K562 (cell line): ENCODE measurements at regions not wholly inside any gene's neighbourhood (a gene's known extent, or its start where the extent isn't known, plus 50 kb on each side); places are given as distances from the start of the nearest gene placed in this dataset.

Experiments used
- ATAC-seq: fragments of 200-7000 bp; cut with Tn5 transposase; 3 replicates; pipeline ENCODE4 v1.9.1; 2020; ENCODE audit warnings: moderate library complexity
- BruUV-seq: library from RNA; stranded (reverse); fragments of 400-500 nt; replicated peaks from 2 replicates; lab custom pipeline; 2021; lab: Mats Ljungman, UMichigan
- CTCF ChIA-PET: fragments of 300-600 bp; formaldehyde crosslinking; extraction: SDS; loops from one replicate; lab custom pipeline; 2021; ENCODE audit warnings: low intra/inter-chr PET ratio; lab: Yijun Ruan, JAX
- POLR2A ChIA-PET: fragments of 300-600, 350-650 bp; sonication (Branson Sonifier 250); formaldehyde crosslinking; extraction: SDS; loops from one replicate; lab custom pipeline; 2021; ENCODE audit warnings: antibody characterized with exemption, inconsistent platforms; lab: Yijun Ruan, JAX
- DNase-seq, 4 experiments: peaks; one replicate each; pipeline versions ENCODE4 v3.0.0 to v3.0.0-alpha.2; 2011 to 2018; ENCODE audit warnings: low spot score in 3 of 4, mixed read lengths in 3 of 4; ENCODE audit errors: extremely low read depth in 1 of 4
- FAIRE-seq: peaks from 2 replicates; lab custom pipeline; 2011; peaks lifted over from hg19 to GRCh38; lab: Jason Lieb, UNC
- H2AFZ ChIP-seq: 2 replicates; pipeline ENCODE4 v1.6.0; 2011; ENCODE audit warnings: low read depth, low read length, control low read depth, inconsistent platforms
- H3K27ac ChIP-seq: fragments of 200-600 bp; 3 replicates; pipeline ENCODE4 v1.8.0; 2011; ENCODE audit warnings: low read depth, mild to moderate bottlenecking, control low read depth, inconsistent platforms, low read length, moderate library complexity, mixed read lengths; ENCODE audit errors: extremely low read depth
- H3K27me3 ChIP-seq, 2 experiments: fragments of 300-600 bp in 1 of 2; 2 replicates in 1 of 2; 3 replicates in 1 of 2; pipeline versions ENCODE4 v1.6.0 to v1.8.0; 2011; ENCODE audit warnings: inconsistent platforms in 2 of 2, low read length in 2 of 2, mild to moderate bottlenecking in 1 of 2, mixed read lengths in 1 of 2, moderate library complexity in 1 of 2; ENCODE audit not compliant: control insufficient read depth in 2 of 2, insufficient read depth in 2 of 2
- H3K36me3 ChIP-seq: fragments of 300-600 bp; 3 replicates; pipeline ENCODE4 v1.8.0; 2011; ENCODE audit warnings: mild to moderate bottlenecking, low read length, inconsistent platforms; ENCODE audit not compliant: control insufficient read depth, insufficient read depth
- H3K4me1 ChIP-seq, 2 experiments: fragments of 200-600 bp in 1 of 2; replicated peaks in 1 of 2; 2 replicates in 1 of 2; 3 replicates in 1 of 2; pipeline versions ENCODE4 v1.5.1 to v1.8.0; 2011; ENCODE audit warnings: inconsistent platforms in 2 of 2, low read length in 2 of 2, mild to moderate bottlenecking in 1 of 2, mixed read lengths in 1 of 2, moderate library complexity in 1 of 2; ENCODE audit not compliant: control insufficient read depth in 2 of 2, insufficient read depth in 2 of 2
- H3K4me2 ChIP-seq: 2 replicates; pipeline ENCODE4 v1.6.1; 2011; ENCODE audit warnings: low read length, control low read depth, inconsistent platforms, mixed read lengths; ENCODE audit not compliant: insufficient read depth
- H3K4me3 ChIP-seq: fragments of 200-600 bp; sonication (generic), shearing (Covaris generic); 2 replicates; pipeline ENCODE4 v1.5.1; 2016; ENCODE audit warnings: control low read depth, inconsistent platforms
- H3K79me2 ChIP-seq: fragments of 200-600 bp; 3 replicates; pipeline ENCODE4 v1.8.0; 2011; ENCODE audit warnings: low read length, inconsistent platforms; ENCODE audit not compliant: control insufficient read depth, insufficient read depth
- H3K9ac ChIP-seq, 2 experiments: 2 replicates each; pipeline versions ENCODE4 v1.6.0 to v1.6.1; 2011; ENCODE audit warnings: low read depth in 2 of 2, low read length in 2 of 2, control low read depth in 1 of 2, inconsistent platforms in 1 of 2, mild to moderate bottlenecking in 1 of 2, mixed read lengths in 1 of 2; ENCODE audit not compliant: insufficient read depth in 1 of 2
- H3K9me1 ChIP-seq: one replicate; pipeline ENCODE4 v1.6.0; 2011; ENCODE audit warnings: inconsistent platforms, mild to moderate bottlenecking, low read length, moderate library complexity; ENCODE audit not compliant: control insufficient read depth, insufficient read depth
- H3K9me3 ChIP-seq: replicated peaks from 2 replicates; pipeline ENCODE4 v1.5.1; 2011; ENCODE audit warnings: low read depth, low read length, inconsistent platforms; ENCODE audit not compliant: control insufficient read depth, insufficient read depth
- H4K20me1 ChIP-seq: replicated peaks from 2 replicates; pipeline ENCODE4 v1.6.1; 2011; ENCODE audit warnings: low read length, inconsistent platforms, mixed read lengths; ENCODE audit not compliant: control insufficient read depth, insufficient read depth
- ATF4 ChIP-seq: fragments of 450-650 bp; formaldehyde crosslinking; IDR thresholded peaks from 2 replicates; pipeline ENCODE4 v1.4.0; 2022; ENCODE audit warnings: mild to moderate bottlenecking, moderate library complexity
- BRD4 ChIP-seq: fragments of 200-600 bp; sonication (generic); IDR thresholded peaks from 2 replicates; pipeline ENCODE4 v1.6.1; 2017; ENCODE audit warnings: inconsistent platforms
- CREM ChIP-seq: IDR thresholded peaks from 2 replicates; pipeline ENCODE4 v1.6.1; 2014; ENCODE audit warnings: antibody characterized with exemption, low read depth
- EZH2 ChIP-seq: IDR thresholded peaks from 2 replicates; pipeline ENCODE4 v1.6.1; 2012; ENCODE audit warnings: low read depth, mild to moderate bottlenecking, inconsistent platforms, low read length, borderline replicate concordance
- HDAC3 ChIP-seq: fragments of 450-650 bp; IDR thresholded peaks from 2 replicates; pipeline ENCODE4 v1.6.1; 2018; ENCODE audit warnings: borderline replicate concordance, mild to moderate bottlenecking, moderate library complexity; ENCODE audit not compliant: partially characterized antibody
- ILK ChIP-seq: fragments of 450-650 bp; IDR thresholded peaks from 2 replicates; pipeline ENCODE4 v1.6.1; 2016; ENCODE audit warnings: missing genetic modification characterization, low read depth, mild to moderate bottlenecking, missing compliant biosample characterization, moderate library complexity, borderline replicate concordance
- KLF1 ChIP-seq: fragments of 450-650 bp; IDR thresholded peaks from 2 replicates; pipeline ENCODE4 v1.6.1; 2016; ENCODE audit warnings: missing genetic modification characterization, missing compliant biosample characterization
- MCM3 ChIP-seq: fragments of 450-650 bp; IDR thresholded peaks from 2 replicates; pipeline ENCODE4 v1.6.1; 2016
- MLLT1 ChIP-seq, 2 experiments: fragments of 450-650 bp; IDR thresholded peaks; 2 replicates each; pipeline ENCODE4 v1.6.1; 2016
- MTA2 ChIP-seq: fragments of 450-650 bp; IDR thresholded peaks from 2 replicates; pipeline ENCODE4 v1.6.1; 2016; ENCODE audit warnings: low read depth
- SIX5 ChIP-seq, 2 experiments: IDR thresholded peaks; 2 replicates each; pipeline ENCODE4 v1.6.1; 2011; ENCODE audit warnings: low read length in 2 of 2, borderline replicate concordance in 1 of 2, low read depth in 1 of 2, mild to moderate bottlenecking in 1 of 2, moderate library complexity in 1 of 2; ENCODE audit not compliant: insufficient read depth in 1 of 2
- SMARCA5 ChIP-seq: fragments of 450-650 bp; IDR thresholded peaks from 2 replicates; pipeline ENCODE4 v1.6.1; 2016
- SREBF1 ChIP-seq: fragments of 150-350 bp; IDR thresholded peaks from 2 replicates; pipeline ENCODE4 v1.6.1; 2014; ENCODE audit warnings: antibody characterized with exemption, low read depth, low read length, borderline replicate concordance
- TCFL5 ChIP-seq: fragments of 250-450 bp; sonication (Bioruptor Pico); conservative IDR thresholded peaks from 2 replicates; pipeline ENCODE4 v1.6.1; 2021; ENCODE audit warnings: mild to moderate bottlenecking, moderate library complexity, matching md5 sums
- ZBED1 ChIP-seq: IDR thresholded peaks from 2 replicates; pipeline ENCODE4 v1.6.1; 2014
- ZNF3 ChIP-seq: fragments of 250-450 bp; sonication (Bioruptor Pico); IDR thresholded peaks from 2 replicates; pipeline ENCODE4 v1.5.0; 2021; ENCODE audit warnings: mild to moderate bottlenecking, moderate library complexity
- ZNF431 ChIP-seq: sonication (generic); formaldehyde crosslinking; IDR thresholded peaks from 2 replicates; pipeline ENCODE4 v1.8.0; 2022; ENCODE audit warnings: mild to moderate bottlenecking, missing genetic modification reagents
- WGBS: fragments of 100-300 bp; shearing (Covaris generic); methylation state at CpG from one replicate; pipeline ENCODE4 v1.1.6; 2016; ENCODE audit warnings: low coverage, mixed read lengths; ENCODE audit not compliant: insufficient coverage; ENCODE audit errors: missing lambda C conversion rate; 5-methylcytosine and 5-hydroxymethylcytosine counted together
- in situ Hi-C: fragments of 300-500 bp; cut with MboI; formaldehyde crosslinking; loops from 4 replicates; pipeline ENCODE4 v1.15.0; 2018; ENCODE audit warnings: inconsistent platforms, mixed read lengths
- intact Hi-C: fragments of 100-400 bp; cut with micrococcal nuclease; formaldehyde crosslinking; loops from 2 replicates; pipeline ENCODE4 v1.14.2; 2022
- TF ChIP-seq, protein P1 (sequence below), 2 experiments: fragments of 200-800 bp in 1 of 2; sonication (Bioruptor generic) in 1 of 2; sonication (generic) in 1 of 2; formaldehyde crosslinking in 1 of 2; IDR thresholded peaks in 1 of 2; conservative IDR thresholded peaks in 1 of 2; 2 replicates each; pipeline versions ENCODE4 v1.5.0 to v1.6.1; 2016 to 2020; ENCODE audit warnings: missing compliant biosample characterization in 1 of 2, missing genetic modification characterization in 1 of 2, missing genetic modification reagents in 1 of 2

GRCh38 chr13:73225990-73226389 is 167.2 kb downstream of the KLF5 start:
- intact Hi-C loops (no loop called here), in situ Hi-C loops (no loop called here)
- H3K4me2 ChIP-seq, result no peak overlapping the region
- ATAC-seq, result no peak
- ChIA-PET POLR2A (interaction anchor here (0.6 kb wide), 1 partner anchor 61 kb away, joined by 3 read pairs; no protein-coding TSS in a partner anchor), CTCF (no interaction called here)
- no peak overlapping the region for H2AFZ ChIP-seq
- H3K4me3 ChIP-seq, result no peak overlapping the region
- DNase-seq, result no peak
- H3K9me3 ChIP-seq, result no peaks in the 10 kb centered on the region
- H3K79me2 ChIP-seq, result no peaks in the 10 kb centered on the region
- BruUV-seq, result no TSS peak
- 0% methylated on average over 1 of the region's 1 CpG for WGBS
- H4K20me1 ChIP-seq, result no peaks in the 10 kb centered on the region
- H3K4me1 ChIP-seq, result no peaks in the 10 kb centered on the region
- no peaks in the 10 kb centered on the region for H3K36me3 ChIP-seq
- TF ChIP-seq ILK (tag) (no peak), SMARCA5 (no peak), HDAC3 (no peak), MTA2 (no peak), TCFL5 (no peak), ZNF431 (CRISPR knock-in tag) (no peak), BRD4 (no peak), MCM3 (no peak), ATF4 (no peak), ZBED1 (no peak), KLF1 (tag) (no peak), SREBF1 (no peak), SIX5 (IDR thresholded peaks at IDR 0.05; ENCODE audit: borderline replicate concordance in 1 of 2, insufficient read depth in 1 of 2, low read depth in 1 of 2, low read length in 2 of 2) (no peak), ZNF3 (CRISPR knock-in tag) (no peak), EZH2 (no peak), CREM (no peak), MLLT1 (IDR thresholded peaks at IDR 0.05) (no peak)
- TF ChIP-seq, protein P1, sequence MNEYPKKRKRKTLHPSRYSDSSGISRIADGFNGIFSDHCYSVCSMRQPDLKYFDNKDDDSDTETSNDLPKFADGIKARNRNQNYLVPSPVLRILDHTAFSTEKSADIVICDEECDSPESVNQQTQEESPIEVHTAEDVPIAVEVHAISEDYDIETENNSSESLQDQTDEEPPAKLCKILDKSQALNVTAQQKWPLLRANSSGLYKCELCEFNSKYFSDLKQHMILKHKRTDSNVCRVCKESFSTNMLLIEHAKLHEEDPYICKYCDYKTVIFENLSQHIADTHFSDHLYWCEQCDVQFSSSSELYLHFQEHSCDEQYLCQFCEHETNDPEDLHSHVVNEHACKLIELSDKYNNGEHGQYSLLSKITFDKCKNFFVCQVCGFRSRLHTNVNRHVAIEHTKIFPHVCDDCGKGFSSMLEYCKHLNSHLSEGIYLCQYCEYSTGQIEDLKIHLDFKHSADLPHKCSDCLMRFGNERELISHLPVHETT (CRISPR knock-in tag; conservative IDR thresholded peaks at IDR 0.05 in 1 of 2, IDR thresholded peaks at IDR 0.05 in 1 of 2), result no peak
- H3K27ac ChIP-seq, result no peak overlapping the region
- H3K9ac ChIP-seq, result no peak overlapping the region
- no peak for FAIRE-seq
- H3K9me1 ChIP-seq, result no peaks in the 10 kb centered on the region
- no peaks in the 10 kb centered on the region for H3K27me3 ChIP-seq
